NCI-H2029 treated with DMSO at 0.1 percent for 48 hours (cell line): ENCODE measurements at regions not wholly inside any gene's neighbourhood (a gene's known extent, or its start where the extent isn't known, plus 50 kb on each side); places are given as distances from the start of the nearest gene placed in this dataset.
"Not testable (repeated sequence)": the region's sequence is repeated elsewhere in the genome, so short reads cannot be mapped to it uniquely, and the experiment has no call there.

Experiments used
- DNase-seq: peaks from one replicate; lab custom pipeline; 2025; lab: John Stamatoyannopoulos, UW

DNA sequence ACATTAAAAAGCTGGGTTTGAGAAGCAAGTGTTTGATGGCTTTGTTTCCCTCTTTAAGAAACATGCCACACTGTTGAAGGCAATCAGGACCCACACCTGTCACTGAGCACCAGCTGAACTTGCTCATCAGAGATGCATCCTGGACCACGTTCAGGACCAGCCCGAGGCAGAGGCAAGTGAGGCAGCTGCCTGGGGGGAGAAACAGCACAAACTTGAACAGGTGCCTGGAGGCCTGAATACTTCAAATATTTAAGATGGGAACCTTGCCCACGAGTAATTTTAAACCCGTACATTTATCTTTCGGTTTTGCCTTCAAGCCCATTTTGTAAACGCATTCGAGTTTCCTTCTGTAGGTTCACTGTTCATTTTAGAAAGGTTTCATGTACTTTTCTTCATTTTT, 421.3 kb downstream of the NYAP2 start:
- no peak for DNase-seq

DNA sequence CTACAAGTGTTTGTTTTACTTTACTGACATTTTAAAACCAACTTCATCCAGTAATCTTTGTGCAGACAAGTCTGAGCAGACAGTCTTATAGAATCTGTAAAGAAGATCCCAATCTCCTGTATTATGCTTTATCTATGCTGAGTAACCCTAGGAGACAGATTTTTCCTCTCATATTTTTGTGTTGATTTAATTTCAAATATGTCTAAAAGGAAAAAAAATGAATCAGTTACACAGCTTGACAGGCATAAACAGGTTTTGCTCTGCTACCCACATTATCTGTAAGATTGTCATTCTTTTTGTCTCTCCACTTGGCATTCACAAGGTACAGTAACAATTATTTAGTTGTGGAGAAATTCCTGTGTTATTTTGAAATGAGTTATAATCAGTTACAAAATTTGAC, 415.0 kb downstream of the NYAP2 start:
- no peak for DNase-seq

DNA sequence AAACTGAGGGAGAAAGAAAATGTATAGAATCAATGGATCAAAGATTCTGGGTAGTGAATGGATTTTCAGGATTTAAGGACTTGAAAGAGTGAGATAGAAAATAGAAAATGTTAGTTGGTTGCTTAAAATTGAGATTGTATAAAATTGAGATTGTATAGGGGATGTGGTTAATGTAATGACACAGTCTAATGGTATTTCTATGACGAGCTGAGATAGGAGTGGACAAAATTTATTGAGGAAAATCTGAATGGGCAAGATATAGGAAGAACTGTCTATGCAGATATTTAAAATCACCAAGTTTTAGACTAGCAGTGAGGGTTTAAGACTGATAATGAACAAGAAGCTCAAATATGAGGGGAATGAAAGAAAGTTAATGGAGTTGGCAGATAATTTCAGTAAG, 406.6 kb downstream of the NYAP2 start:
- no peak for DNase-seq

DNA sequence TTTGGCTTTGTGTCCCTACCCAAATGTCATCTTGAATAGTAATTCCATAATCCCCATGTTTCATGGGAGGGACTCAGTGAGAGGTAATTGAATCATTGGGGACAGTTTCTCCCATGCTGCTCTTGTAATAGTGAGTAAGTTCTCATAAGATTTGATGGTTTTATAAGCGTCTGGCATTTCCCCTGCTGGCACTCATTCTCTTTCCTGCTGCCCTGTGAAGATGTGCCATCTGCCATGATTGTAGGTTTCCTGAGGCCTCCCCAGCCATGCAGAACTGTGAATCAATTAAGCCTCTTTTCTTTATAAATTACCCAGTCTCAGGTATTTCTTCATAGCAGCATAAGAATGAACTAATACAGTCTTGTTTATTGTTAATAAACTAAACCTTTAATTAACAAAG, 402.6 kb downstream of the NYAP2 start:
- not testable (repeated sequence) for DNase-seq

DNA sequence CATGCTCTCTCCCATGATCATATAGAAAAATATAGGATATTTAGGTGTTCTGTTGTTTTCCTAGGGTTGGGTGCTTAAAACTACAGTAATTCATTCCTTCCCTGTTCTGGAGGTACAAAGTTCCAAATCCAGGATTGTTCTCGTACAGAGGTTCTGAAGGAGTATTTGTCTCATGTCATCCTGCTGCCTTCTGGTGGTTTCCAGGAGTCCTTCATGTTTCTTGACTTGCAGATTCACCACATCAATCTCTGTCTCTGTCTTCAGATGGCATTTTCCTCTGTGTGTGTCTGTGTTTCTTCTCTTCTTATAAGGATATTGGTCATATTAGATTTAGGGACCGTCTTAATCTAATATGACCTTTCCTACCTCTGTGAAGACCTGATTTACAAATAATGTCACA, 397.9 kb downstream of the NYAP2 start:
- no peak for DNase-seq

DNA sequence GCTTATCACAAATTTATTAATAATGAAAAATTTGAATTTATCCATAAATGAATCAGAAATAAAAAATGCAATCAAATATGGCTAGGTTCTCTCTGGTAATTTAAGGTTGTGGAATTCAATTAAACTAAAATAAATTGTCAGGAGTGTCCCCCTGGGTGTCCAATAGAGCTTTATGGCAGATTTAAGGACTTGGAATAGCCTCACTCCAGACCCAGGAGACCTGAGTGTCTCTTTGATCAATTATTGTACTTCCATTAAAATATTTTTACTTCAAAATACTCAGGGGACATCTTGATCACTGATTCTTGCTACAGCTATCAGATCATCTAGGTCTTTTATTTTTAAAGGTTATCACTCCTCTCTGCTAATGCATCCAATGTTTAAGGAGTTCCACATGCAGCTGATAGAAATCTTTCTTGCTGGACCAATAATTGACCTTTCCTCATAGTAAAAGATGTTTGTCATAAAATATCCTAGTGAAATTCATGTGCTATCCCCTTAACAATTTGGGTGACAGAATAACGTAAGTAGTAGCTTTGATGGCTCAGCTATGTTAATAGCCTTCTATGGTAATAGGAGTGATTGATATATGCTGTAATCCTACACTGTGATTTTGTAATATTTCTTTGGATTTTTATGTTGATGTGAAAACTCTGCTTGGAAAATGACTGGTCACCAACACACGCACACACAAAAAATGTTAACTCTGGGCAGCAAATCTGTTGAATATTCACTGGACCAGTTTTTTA, 395.3 kb downstream of the NYAP2 start:
- DNase-seq: no peak

DNA sequence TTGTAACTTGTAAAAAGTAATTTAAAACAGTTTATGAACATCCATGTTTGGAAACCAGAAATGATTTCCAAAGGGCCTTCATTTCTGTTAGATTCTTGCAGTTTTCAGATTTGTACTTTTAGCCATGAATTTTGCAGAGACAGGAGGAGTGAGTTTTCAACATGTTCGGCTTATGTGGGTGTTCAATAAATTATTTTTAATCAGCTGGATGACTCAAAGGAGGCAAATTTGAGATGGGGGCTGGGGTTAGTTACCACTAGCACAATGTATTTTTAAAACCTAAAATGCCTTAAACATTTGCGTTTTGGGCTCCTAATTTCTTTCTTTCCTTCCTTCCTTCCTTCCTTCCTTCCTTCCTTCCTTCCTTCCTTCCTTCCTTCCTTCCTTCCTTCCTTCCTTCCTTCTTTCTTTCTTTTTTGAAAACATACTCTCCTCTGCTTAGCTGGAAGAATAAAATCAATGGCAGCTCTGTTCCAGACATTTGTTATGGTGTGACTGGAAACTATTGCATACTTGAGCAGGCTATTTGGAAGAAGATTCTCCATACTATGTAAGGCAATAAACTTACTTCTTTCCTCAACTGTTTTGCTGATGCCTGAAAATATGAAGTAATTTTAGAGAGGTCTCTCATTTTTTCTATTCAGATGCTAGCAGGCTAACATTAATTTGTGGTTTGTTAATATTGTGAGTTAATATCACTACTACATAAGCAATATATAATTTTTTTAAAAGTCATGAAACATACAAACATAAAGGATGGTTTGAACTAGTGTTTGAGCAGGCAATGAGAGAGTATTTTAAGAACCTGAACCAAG, 394.4 kb downstream of the NYAP2 start:
- no peak for DNase-seq

DNA sequence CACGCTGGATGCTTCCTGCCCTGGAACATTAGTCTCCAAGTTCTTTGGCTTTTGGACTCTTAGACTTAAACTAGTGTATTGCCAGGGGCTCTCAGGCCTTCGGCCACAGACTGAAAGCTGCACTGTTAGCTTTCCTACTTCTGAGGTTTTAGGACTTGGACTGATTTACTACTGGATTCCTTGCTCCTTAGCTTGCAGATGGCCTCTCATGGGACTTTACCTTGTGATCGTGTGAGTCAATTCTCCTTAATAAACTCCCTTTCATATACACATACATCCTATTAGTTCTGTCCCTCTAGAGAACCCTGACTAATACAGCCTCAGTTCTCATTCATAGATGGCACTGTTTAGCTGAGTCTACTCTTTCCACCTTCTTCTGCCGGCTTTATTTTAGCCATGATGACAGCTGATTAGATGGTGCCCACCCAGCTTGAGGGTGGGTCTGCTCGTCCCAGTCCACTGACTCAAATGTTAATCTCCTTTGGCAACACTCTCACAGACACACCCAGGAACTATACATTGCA, 389.1 kb downstream of the NYAP2 start:
- DNase-seq: no peak

DNA sequence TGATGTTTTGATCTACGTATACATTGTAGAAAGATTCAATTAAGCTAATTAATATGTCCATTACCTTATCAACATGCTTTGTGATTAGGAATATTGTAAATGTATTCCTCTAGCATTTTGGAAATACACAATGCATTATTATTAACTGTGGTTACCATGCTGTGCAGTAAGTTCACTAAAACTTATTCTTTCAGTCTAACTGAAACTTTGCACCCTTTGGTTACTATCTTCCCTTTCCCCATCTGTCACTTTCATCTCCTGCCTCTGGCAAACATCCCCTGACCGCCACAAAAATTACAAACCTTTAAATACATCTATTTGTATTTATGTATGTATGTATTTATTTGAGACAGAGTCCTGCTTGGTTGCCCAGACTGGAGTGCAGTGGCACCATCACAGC, 388.0 kb downstream of the NYAP2 start:
- no peak for DNase-seq

DNA sequence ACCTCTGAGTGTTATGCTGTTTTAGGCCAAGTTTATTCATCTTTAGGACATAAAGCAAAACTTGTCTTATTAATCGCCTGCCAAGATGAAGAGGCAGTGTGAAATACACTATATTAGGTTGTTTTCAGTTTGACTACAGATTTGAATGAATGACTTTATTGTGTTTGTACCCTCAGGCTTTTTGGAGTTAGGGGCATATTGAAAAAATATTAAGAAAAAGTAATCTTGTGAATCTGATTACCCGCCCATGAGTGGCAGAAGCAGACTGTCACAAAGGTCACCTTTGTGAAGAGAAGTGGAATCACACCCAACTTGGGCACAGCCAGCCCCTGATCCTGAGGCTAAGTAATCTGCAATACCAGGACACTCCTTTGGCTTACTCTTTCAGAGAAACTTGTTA, 382.5 kb downstream of the NYAP2 start:
- DNase-seq: no peak

DNA sequence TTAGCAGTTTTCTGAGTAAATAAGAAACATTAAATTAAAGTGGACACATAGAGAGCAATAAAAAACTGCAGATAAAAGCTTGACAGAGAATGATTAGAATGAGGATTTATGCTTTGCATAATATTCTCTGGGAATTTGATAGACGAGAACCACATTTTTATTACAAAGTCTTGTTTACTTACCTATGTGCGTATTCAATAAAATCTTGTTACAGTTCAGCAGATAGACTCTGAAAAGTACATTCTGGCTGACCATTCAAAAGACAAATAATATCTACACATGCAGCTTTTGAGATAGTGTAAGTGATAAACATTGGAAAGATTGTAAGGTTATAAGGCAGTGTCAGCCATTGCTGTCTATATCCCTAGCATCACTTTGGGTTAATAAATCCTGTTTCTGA, 381.6 kb downstream of the NYAP2 start:
- no peak for DNase-seq

DNA sequence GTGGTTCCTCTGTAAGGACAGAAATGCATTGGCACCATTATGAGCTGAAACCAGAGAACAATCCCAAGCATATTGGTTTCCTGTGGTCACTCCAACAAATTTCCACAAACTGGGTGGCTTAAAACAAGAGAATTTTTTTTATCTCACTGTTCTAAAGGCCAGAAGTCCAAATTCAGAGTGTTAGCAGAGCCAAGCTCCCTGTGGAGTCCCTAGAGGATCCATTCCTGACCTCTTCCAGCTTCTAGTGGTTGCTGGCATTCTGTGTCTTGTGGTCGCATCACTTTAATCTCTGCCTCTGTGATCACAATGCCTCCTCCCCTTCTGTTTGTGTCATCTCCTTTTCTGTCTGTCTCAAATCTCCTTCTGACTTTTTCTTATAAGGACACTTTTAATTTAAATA, 380.3 kb downstream of the NYAP2 start:
- DNase-seq: no peak

DNA sequence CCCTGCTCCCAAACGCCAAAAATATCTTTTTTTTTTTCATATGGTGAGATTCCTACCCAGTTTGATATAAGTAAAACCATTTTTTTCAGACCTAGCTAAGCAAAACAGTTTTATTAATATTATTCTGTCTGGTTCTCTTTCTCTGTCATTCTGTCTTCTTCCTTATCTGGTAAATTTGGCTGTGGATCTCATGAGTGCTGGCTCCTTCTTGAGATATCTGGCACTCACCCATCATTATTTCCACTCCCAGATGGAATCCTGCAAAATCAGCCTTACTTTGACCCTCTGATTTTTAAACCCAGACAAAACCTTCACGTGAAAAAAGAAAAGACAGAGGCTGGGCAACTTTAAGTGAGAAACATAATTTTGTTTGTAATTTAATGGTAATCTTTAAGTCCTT, 373.6 kb downstream of the NYAP2 start:
- DNase-seq: no peak

DNA sequence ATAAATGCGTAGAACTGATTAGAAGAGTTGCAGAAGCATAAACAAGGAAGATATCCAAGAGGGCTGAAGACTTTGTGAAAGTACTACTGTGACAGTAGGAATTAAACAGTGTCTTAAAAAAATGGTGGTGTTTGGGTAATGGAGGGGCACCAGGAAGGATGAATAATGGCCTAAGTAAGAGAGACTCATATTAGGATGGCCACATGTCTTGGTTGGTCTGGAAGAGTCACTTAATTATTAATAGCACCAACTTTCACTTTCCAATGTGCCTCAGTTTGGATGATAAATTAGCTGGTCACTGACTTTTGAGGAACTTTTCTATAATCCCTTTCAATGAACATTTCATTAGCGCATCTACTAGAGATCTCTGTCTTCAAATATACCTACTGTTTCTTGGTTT, 372.2 kb downstream of the NYAP2 start:
- no peak for DNase-seq

DNA sequence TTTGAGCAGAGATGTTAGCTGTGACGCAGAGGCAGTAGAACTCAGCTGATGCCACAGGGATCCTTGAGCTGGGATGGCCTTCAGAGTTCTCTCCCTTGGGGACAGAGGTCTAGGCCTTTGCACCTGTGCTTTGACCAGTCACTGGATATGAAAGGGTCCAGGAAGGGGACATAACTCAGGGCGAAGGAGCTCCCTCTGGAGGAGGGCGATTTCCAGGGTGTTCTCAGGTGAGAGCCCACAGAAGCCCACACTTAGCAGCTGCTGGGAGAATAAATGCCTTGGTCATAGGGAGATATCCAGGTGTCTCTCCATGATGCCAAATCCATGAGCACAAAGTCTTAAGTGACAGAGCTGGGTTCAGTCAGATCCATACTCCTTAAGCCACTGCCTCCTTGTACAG, 369.2 kb downstream of the NYAP2 start:
- DNase-seq: no peak

DNA sequence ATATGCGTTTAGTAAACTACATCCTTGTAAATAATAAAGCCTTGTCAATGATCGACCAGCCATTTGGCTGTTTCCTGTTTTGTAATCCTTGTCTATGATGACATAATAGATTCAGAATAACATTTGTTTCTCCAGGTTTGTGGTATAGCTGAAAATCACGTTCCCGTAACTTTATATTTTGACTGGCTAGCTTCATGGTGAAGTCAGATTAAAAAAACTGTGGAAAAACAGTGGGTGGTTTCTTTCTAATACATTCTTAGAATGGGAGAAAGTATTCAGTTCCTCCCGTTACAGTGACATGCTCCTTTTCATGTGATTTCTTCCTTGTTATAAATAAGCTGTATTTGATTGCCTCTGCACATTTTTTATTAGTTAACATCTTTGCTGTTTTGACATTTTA, 366.9 kb downstream of the NYAP2 start:
- DNase-seq: no peak

DNA sequence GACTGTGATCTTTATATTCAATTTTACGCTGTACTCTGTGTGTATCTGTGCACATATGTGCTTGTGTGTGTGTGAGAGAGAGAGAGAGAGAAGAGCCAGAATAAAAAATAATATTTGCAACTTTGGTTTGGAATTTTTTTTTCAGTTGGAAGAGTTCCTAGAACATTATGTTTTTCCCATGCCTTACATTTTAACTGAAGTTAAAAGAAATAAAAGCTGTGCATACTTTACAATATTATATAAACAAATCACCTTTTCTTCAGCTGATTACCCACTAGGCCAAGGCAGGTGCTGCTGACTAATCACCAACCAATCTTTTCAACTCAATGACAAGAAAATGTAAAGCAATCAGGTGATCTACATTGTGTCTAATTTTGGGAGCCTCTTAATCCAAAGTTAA, 366.3 kb downstream of the NYAP2 start:
- DNase-seq: no peak

DNA sequence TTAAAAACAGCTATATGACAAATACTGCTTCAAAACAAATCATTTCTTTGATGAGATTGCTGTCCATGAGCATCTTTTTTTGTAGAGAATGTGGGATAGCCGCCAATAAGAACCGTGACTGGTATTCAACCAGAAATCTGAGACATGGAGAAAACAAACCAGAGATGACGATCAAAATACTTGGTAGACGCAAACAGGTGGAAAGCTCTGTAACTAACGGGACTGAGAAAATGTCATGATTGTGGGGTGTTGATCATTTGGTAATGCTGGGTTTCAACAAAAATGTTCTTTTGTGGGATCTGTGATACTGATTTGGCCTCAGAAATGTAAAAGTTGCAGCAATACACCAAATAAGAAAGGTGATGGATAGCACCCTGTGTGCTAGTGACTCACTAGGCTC, 364.8 kb downstream of the NYAP2 start:
- DNase-seq: no peak

DNA sequence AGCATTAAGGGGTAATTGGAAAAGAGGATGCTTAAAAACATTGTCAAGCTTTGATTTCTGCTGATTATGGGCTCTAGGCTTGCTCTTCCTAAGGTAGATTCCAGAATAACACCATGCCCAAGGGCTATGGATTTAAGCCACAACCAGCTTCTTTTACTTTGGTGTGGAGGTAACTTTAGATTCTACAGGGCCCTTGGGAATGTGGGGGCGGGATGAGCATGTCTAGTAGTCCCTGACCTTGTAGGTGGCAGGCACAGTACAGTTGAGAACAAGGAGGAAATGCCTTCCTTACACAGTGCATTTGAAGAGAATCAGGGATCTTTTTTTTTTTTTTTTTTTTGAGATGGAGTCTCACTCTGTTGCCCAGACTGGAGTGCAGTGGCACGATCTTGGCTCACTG, 364.2 kb downstream of the NYAP2 start:
- no peak for DNase-seq

DNA sequence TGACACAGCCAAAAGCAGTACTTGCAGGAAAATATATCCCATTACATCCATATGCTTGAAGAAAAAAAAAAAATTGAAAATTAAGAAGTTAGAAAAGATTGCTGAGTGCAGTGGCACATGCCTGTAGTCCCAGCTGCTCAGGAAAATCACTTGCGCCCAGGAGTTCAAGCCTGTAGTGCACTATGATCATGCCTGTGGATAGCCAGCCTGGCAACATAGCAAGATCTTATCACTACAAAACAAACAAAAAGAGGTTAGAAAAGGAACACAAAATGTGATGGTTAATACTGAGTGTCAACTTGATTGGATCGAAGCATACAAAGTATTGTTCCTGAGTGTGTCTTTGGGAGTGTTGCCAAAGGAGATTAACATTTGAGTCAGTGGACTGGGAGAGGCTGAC, 361.9 kb downstream of the NYAP2 start:
- no peak for DNase-seq

DNA sequence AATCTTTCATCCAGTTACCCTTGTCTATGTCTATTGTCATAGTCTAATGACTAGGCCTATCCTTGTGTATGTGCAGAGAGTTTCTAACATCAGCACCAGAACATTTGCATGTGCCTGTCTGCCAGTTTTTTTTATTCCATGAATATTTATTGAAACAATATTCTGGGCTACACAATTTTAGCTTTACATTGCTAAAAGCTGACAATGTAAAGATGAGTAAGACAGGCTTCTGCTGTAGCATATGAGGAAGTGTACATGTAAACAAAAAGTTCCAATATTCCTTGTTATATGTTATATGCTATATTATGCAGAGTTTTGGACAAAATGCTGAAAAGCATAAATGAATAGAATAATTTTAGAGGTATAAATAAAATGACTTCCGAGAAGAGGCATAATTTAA, 357.7 kb downstream of the NYAP2 start:
- no peak for DNase-seq

DNA sequence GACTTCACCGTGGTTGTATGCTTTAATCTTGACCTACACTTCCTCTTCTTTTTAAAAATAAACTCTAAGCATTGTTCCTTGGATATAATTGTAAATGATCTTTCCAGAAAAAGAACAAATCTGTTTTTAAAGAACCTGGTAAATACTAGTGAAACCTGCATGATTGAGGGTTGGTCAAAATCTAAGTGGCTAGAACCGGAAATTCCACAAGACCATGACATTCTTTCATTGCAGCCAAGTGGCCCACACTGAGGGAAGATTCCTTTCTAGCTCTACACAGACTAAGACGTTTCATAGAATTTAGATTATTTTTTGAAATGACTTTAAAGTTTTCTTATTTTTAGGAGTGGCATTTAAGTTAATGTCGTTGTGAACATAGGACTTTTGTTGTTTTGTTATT, 356.7 kb downstream of the NYAP2 start:
- no peak for DNase-seq

DNA sequence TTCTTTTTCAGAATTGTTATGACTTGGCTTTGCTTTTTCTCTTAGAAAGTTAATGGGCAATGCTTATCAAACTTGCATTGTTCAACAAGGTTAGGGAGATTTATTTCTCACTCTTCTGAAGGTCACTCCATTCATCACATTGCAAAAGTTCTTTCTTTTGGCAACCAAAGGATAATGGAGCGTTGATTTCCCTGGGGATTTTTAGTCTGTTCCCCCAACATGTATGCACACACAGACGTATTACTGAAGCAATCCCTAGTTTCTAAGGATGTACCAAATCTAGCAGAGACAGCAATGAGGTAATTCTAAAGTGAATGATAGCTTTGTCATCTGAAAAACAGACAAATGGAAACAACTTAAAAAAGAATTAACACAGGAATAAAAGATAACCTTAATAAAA, 349.1 kb downstream of the NYAP2 start:
- no peak for DNase-seq

DNA sequence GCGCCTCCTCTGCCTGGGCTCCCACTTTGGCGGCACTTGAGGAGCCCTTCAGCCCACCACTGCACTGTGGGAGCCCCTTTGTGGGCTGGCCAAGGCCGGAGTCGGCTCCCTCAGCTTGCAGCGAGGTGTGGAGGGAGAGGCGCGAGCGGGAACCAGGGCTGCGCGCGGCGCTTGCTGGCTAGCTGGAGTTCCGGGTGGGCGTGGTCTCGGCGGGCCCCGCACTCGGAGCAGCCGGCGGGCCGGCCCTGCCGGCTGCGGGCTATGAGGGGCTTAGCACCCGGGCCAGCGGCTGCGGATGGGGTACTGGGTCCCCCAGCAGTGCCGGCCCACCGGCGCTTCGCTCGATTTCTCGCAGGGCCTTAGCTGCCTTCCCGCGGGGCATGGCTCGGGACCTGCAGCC, 344.5 kb downstream of the NYAP2 start:
- not testable (repeated sequence) for DNase-seq
